GM13977 (cell line): ENCODE measurements at regions not wholly inside any gene's neighbourhood (a gene's known extent, or its start where the extent isn't known, plus 50 kb on each side); places are given as distances from the start of the nearest gene placed in this dataset.
"Not testable (repeated sequence)": the region's sequence is repeated elsewhere in the genome, so short reads cannot be mapped to it uniquely, and the experiment has no call there.

Source experiments
- DNase-seq: peaks from one replicate; pipeline ENCODE4 v3.0.0; 2012; ENCODE audit warnings: low spot score
- CTCF ChIP-seq: IDR thresholded peaks from 2 replicates; pipeline ENCODE4 v1.5.1; 2012; ENCODE audit warnings: mild to moderate bottlenecking, control low read depth; ENCODE audit not compliant: insufficient read depth; ENCODE audit errors: extremely low read depth, missing control alignments
- in situ Hi-C: fragments of 300-500 bp; cut with MboI; formaldehyde crosslinking; loops from one replicate; pipeline ENCODE4 v1.12.0; 2022; ENCODE audit warnings: low sequenced_read_pairs, low pct_unique_long_range_greater_than_20kb, mixed read lengths, inconsistent platforms; ENCODE audit not compliant: unreplicated experiment

DNA sequence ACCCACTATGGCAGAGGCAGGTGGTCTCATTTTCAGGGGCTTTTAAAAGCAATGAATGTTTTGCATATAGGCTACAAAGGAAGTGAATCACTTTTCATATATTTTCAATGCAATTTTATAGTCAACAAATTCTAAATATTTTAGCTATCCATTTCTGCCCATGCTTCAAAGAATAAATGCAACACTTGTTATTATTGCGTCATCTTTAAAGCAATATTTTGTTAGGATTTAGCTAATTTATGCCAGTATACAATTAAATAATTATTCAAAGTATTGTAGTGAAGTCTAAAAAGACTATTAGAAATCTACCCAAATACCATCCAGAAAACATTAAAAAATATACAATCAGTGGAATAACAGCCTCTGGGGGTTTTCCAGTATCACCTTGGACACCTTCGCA is 509.1 kb upstream of the SPANXN1 start:
- in situ Hi-C loops: no loop called here
- no peak for DNase-seq
- no peak for TF ChIP-seq CTCF

- TF ChIP-seq CTCF: no peak
- no peak for DNase-seq
- in situ Hi-C loops: no loop called here
Observed at GRCh38 chrX:144768540-144768939, 478.8 kb upstream of the SPANXN1 start.

DNA sequence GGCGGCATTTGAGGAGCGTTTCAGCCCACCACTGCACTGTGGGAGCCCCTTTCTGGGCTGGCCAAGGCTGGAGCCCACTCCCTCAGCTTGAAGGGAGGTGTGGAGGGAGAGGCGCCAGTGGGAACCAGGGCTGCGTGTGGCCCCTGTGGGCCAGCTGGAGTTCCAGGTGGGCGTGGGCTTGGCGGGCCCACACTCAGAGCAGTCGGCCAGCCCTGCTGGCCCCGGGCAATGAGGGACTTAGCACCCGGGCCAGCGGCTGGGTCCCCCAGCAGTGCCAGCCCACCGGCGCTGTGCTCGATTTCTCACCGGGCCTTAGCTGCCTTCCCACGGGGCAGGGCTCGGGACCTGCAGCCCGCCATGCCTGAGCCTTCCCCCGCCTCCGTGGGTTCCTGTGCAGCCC is 463.8 kb upstream of the SPANXN1 start:
- DNase-seq, in situ Hi-C loops: not testable (repeated sequence)

- no peak for TF ChIP-seq CTCF
- in situ Hi-C loops: no loop called here
- no peak for DNase-seq
Observed at GRCh38 chrX:144790148-144790547, 457.2 kb upstream of the SPANXN1 start.

DNA sequence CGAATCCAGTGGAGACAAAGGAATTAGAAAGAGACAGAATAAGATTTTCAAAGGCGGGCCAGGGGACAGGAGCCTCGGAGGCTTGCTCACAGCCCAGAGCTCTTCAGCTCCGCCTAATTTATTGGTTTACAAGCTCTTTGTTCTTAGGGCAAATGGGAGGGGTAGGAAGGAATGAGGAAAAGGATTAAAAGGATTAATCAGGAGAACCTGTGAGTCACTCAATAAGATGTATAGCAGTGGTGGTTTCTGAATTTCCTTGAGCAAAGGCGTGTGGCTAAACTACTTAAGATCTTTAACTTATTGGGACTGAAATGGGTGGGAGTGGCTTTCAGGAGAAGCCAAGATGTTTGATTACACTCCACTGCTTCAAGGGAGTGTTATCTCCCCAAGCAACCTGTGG is 456.0 kb upstream of the SPANXN1 start:
- in situ Hi-C loops: no loop called here
- no peak for TF ChIP-seq CTCF
- DNase-seq: no peak

DNA sequence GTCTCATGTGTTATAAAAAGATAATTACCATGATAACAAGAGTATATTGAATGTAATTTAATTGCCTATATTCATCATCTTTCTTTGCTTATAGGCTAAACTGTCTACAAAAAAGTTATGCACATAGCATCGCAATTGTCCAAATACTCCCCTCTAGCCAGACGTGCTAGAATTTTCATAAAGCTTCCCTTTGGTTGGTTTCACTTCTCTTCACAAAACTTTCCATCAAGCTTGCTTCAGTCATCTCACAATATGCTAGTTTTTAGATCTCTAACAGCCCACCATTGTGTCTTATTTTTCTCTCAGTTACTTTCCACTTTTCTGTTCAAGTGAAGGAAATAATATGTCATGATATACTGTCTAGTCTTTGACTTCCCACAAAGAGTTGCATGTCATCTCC is 448.3 kb upstream of the SPANXN1 start:
- no peak for DNase-seq
- TF ChIP-seq CTCF: no peak
- in situ Hi-C loops: no loop called here

DNA sequence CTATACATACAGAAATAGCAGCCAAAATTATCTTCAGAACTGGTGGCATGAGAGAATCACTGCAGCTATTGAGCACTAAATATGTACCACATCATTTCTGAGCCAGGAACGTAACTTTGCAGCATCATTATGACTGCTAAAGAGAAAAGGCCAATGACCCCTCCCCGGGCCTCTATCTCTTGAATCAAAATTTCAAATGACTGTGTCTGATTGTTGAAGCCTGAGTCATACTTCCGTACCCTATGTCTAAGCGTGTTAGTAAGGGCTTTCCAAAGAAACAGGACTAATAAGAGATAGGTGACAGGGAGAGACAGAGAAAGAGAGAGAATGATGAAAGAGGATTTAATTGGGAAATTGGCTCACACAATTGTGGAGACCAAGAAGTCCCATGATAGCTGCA is 445.5 kb upstream of the SPANXN1 start:
- no peak for DNase-seq
- in situ Hi-C loops: no loop called here
- no peak for TF ChIP-seq CTCF
